Stimulated activated CD4-positive, alpha-beta T cell treated with anti-CD3 and anti-CD28 coated beads, Interleukin-12 subunit alpha, Interleukin-12 subunit beta, amount 100 ng/mL, for 24 hours (primary cell): ENCODE measurements at regions not wholly inside any gene's neighbourhood (a gene's known extent, or its start where the extent isn't known, plus 50 kb on each side); places are given as distances from the start of the nearest gene placed in this dataset.

Source experiments
- DNase-seq, 2 experiments: peaks; one replicate each; pipeline ENCODE4 v3.0.0-alpha.2; 2020; ENCODE audit warnings: low read depth in 2 of 2

- no peak for DNase-seq
Measured at GRCh38 chr22:49604732-49605302, 222.9 kb downstream of the BRD1 start.

- no peak for DNase-seq
Measured at GRCh38 chr22:49603016-49603415, 224.7 kb downstream of the BRD1 start.

DNA sequence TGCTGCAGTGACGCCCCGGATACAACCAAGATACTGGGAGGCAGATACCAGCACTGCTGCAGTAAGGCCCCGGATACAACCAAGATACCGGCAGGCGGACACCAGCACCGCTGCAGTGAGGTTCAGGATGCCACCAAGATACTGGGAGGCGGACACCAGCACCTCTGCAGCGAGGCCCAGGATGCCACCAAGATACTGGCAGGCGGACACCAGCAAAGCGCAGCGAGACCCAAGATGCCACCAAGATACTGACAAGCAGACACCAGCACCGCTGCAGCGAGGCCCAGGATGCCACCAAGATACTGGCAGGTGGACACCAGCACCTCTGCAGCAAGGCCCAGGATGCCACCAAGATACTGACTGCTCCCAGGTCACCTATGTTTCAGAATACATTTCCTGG lies 225.2 kb downstream of the BRD1 start:
- no peak for DNase-seq

- no peak for DNase-seq
Measured at GRCh38 chr22:49601614-49602321, 225.9 kb downstream of the BRD1 start.

DNA sequence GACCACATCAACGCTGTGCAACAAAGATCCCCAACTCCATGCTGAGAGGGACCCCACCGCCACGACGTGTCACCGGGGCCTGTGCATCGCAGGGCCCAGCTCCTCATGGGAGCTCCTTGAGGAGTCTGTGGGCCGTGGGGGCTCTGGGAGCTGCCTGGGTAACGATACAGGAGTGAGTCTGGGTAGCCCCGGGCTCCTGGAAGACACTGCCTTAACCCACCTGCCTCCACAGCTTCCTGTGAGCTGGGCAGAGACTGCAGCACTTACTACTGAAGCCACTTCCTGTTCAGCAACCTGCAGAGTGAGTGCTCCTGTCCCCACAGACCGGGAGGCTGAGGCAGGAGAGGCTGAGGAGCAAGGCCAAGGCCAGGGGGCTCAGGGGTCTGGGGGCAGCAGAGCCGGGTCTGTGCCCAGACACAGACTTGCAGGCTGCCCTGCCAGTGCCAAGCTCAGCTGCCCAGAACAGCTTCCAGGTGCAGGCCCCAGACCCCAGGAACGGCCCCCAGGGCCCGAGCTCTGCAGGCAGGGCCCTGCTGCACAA lies 226.7 kb downstream of the BRD1 start:
- DNase-seq, result no peak

- DNase-seq, result no peak
Measured at GRCh38 chr22:49600468-49600867, 227.2 kb downstream of the BRD1 start.

- no peak for DNase-seq
Measured at GRCh38 chr22:49599691-49600455, 227.8 kb downstream of the BRD1 start.

- DNase-seq, result no peak
Measured at GRCh38 chr22:49599039-49599438, 228.6 kb downstream of the BRD1 start.

DNA sequence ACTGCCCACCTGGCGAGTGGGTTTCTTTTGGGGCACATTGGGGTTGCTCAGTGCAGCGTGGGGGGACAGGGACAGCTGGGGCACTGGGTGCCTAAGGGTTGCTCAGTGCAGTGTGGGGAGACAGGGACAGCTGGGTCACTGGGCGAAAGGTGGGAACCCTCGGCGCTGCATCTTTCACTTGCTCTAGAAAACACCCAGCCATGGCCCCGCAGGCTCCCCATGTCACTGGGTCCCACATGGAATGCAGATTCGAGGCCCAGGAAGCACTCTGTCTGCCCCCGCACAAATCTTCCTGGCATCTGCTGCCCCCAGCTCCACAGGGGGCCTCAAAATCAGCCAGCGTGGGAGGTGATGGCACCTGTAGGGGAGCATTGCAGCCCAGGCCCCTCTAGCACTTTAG lies 229.3 kb downstream of the BRD1 start:
- DNase-seq, result no peak

DNA sequence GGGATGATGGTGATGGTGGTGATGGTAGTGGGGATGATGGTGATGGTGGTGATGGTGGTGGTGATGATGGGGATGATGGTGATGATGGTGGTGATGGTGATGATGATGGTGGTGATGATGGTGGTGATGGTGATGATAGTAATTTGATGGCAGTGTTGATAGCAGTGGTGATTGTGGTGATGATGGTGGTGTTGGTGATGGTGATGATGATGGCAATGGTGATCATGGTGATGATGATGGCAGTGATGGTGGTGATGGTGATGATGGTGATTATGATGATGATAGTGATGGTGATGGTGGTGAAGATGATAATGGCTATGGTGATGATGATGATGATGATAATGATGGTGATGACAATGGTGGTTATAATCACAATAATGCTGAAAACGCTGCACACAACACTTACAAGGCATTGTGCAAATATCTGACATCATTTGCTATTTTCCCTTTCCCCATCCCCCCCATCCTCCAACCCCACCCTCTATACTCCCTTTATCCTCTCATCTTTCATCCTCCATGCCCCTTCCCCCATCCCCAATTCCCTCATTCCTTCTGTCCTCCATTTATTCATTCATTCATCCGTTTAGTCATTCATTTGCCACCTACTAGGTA lies 230.1 kb downstream of the BRD1 start:
- no peak for DNase-seq

- no peak for DNase-seq
Measured at GRCh38 chr22:49595465-49596078, 232.1 kb downstream of the BRD1 start.

DNA sequence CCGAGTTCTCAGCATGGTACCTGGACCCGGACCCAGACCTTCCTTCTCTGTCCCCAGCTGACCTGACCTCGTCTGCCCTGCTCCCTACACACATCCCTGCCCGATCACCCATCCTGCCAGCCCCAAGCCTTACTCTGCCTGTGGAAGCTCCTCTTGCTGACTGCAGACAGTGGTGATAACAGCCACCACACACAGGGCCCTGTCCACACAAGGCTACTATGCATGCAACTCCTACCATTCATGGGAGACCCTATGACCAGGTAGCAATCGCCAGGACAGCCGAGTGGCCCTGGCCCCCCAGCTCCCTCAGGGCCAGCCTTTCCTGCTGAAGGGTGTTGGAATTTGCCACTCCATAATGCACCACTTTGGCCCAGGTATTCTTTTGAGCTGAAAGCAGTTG lies 233.6 kb downstream of the BRD1 start:
- DNase-seq, result no peak

DNA sequence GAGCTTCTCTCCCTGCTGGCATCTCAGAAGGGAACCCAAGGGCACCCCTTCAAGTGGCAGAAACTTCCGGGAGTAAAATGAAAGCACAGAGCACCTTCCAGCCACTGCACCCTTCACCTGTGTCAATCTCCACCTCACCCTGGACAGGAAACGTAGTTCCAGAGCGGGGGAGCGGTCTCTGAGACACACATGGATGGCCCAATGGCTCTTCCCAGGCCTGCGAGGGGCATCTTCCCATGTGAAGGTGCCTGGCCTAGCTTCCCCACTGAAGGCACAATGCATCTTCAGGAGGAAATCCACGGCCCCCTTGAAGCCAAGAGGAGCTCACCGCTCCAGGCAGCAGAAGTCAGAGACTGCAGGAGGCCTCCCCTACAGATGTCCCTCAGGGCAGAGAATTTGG lies 234.2 kb downstream of the BRD1 start:
- DNase-seq, result no peak

GRCh38 chr22:49592780-49593501 lies 234.7 kb downstream of the BRD1 start:
- no peak for DNase-seq

DNA sequence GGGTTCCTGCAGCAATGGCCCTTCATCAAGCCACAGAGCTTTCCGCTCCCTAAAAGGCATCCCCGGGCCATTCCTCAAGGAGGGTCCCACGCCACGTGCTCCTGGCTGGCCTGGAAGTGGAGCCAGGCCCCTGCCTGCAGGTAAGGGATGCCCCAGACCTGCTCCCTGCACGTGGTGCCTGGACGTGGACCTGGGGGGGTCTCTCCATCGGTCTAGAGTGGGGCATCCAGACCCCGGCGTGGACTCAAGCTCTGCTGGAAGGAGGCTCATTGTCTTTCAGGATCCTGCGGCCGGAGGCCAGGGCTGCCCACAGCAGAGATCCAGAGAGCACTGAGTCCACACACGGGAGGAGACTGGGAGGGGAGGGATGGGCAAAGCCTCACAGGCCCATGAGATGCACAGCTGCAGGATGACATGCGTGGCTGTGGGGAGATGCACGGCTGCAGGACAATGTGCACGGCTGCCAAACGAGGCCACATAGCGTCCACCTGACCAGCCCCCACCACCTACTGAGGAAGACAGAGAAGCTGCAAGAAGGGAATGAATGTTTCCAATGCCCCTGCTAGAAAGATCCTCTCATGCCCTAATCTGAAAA lies 236.7 kb downstream of the BRD1 start:
- DNase-seq, result no peak

DNA sequence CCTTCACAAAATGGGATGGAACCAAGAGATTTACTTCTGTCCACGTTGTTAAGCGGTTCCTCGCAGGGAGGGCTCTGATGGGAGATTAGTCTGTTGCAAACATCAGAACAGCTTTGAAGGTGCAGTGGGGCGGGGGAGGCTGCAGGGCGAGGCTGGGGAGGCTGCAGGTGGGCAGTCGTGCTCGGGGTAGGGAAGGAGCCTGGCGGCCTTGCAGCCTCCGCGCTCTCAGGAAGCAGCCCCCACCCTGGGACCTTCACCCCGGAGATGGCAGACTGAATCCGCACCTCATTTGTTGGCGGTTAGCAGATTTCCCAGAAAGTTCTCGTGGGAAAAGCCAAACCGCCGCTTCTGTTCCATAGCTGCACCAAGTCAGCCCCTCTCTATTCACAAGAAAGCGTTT lies 237.3 kb downstream of the BRD1 start:
- no peak for DNase-seq

DNA sequence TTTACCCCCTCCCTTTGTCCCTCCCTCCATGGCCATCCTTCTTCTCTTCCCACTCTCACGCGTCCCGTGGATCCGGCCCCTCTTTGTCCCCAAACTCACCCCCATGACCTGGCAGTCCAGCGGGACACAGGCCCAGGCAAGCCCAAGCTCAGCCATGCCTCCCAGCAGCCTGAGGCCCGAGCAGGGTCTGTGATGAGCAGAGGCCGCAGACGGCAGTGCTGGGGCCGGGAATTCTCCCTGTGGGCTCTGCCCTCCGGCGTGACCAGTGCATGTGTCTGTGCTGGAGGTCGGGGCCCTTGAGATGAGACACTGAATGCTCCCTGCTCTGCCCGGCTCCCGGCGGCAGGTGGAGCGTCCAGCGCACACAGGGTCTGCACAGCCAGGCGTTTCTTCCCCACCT lies 237.9 kb downstream of the BRD1 start:
- DNase-seq, result no peak

GRCh38 chr22:49589301-49589700 lies 238.4 kb downstream of the BRD1 start:
- DNase-seq, result no peak

GRCh38 chr22:49588739-49589138 lies 238.9 kb downstream of the BRD1 start:
- no peak for DNase-seq

- DNase-seq, result no peak
Measured at GRCh38 chr22:49587987-49588386, 239.7 kb downstream of the BRD1 start.

DNA sequence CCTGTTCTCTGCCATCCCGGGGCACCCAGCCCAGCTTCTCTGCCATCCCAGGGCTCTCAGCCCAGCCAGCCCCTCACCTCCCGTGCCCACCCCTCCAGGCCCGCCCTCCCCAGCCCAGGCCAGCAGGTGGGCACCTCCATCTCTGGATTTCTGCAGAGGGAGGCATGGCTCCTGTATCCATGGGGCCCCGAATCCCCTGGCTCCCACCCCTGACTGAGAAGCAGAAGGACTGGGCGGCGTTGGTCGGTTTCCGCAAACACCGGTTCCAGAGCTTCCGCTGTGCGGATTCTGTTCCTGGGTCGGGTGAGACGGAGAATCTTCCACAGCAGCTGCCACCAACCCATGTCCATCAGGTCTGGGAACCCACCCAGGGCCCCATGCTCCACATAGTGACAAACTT lies 240.3 kb downstream of the BRD1 start:
- DNase-seq, result no peak
